Spleen (tissue), 11 donors: ENCODE measurements at regions not wholly inside any gene's neighbourhood (a gene's known extent, or its start where the extent isn't known, plus 50 kb on each side); places are given as distances from the start of the nearest gene placed in this dataset.
A peak's percentile ranks its signal among the peaks of the same experiment; 100 is the strongest.

Source experiments
- DNase-seq: peaks from one replicate; pipeline ENCODE4 v3.0.0-alpha.2; 2020
- H3K27ac ChIP-seq, 8 donors: fragments of 200-600 bp; sonication (generic) in 7 of 8; 1 replicate in 4 of 8; 2 replicates in 4 of 8; pipeline versions ENCODE4 v1.5.0 to v1.8.0; 2016 to 2021; ENCODE audit warnings: inconsistent platforms in 4 of 8, mild to moderate bottlenecking in 4 of 8, moderate library complexity in 1 of 8
- H3K27me3 ChIP-seq, 7 donors: fragments of 200-600 bp; sonication (generic) in 6 of 7; replicated peaks in 1 of 7; 1 replicate in 4 of 7; 2 replicates in 3 of 7; pipeline versions ENCODE4 v1.5.0 to v1.8.0; 2016 to 2021; ENCODE audit warnings: inconsistent platforms in 3 of 7, mild to moderate bottlenecking in 1 of 7
- H3K36me3 ChIP-seq, 6 donors: fragments of 200-600 bp; sonication (generic) in 5 of 6; 1 replicate in 4 of 6; 2 replicates in 2 of 6; pipeline versions ENCODE4 v1.5.0 to v1.8.0; 2016 to 2021; ENCODE audit warnings: inconsistent platforms in 2 of 6
- H3K4me1 ChIP-seq, 6 donors: fragments of 200-600 bp; sonication (generic) in 5 of 6; 1 replicate in 3 of 6; 2 replicates in 3 of 6; pipeline versions ENCODE4 v1.5.0 to v1.8.0; 2016 to 2021; ENCODE audit warnings: inconsistent platforms in 3 of 6
- H3K4me3 ChIP-seq, 8 donors: fragments of 200-600 bp; sonication (generic) in 7 of 8; 1 replicate in 4 of 8; 2 replicates in 4 of 8; pipeline versions ENCODE4 v1.5.0 to v1.8.0; 2016 to 2021; ENCODE audit warnings: inconsistent platforms in 4 of 8, mild to moderate bottlenecking in 4 of 8, moderate library complexity in 2 of 8
- H3K9me3 ChIP-seq, 8 donors: fragments of 200-600 bp; sonication (generic) in 7 of 8; 1 replicate in 4 of 8; 2 replicates in 4 of 8; pipeline versions ENCODE4 v1.5.0 to v1.8.0; 2016 to 2021; ENCODE audit warnings: inconsistent platforms in 4 of 8
- CTCF ChIP-seq, 11 experiments: fragments of 200-600 bp in 7 of 11; fragments of 450-650 bp in 4 of 11; sonication (generic) in 4 of 11; IDR thresholded peaks in 8 of 11; conservative IDR thresholded peaks in 3 of 11; 1 replicate in 7 of 11; 2 replicates in 4 of 11; pipeline versions ENCODE4 v1.4.0 to v1.8.0; 2016 to 2021; ENCODE audit warnings: antibody characterized with exemption in 11 of 11, inconsistent platforms in 4 of 11, mild to moderate bottlenecking in 1 of 11
- POLR2A ChIP-seq, 3 donors: fragments of 450-650 bp; IDR thresholded peaks; one replicate each; pipeline ENCODE4 v1.5.1; 2017; ENCODE audit warnings: antibody characterized with exemption in 3 of 3, mild to moderate bottlenecking in 1 of 3
- POLR2AphosphoS5 ChIP-seq, 3 donors: sonication (generic); formaldehyde crosslinking; IDR thresholded peaks; one replicate each; pipeline ENCODE4 v1.5.1; 2017; ENCODE audit warnings: antibody characterized with exemption in 3 of 3
- WGBS, 5 donors: extraction: QIAGEN DNeasy Blood & Tissue Kit in 3 of 5; methylation state at CpG; one replicate each; pipeline versions ENCODE4 v1.1.5 to v1.1.7; 2013 to 2018; 5-methylcytosine and 5-hydroxymethylcytosine counted together
- intact Hi-C: fragments of 100-400 bp; cut with DNase I; formaldehyde crosslinking; loops from one replicate; pipeline ENCODE4 v1.15.0; 2023; ENCODE audit warnings: low total_unique reads
- donor health status: healthy with polysubstance abuse.
- donor health status: DM: no; HTN: no; CAD: no; lungs with moderate emphysema.
- donor health status: DM: no; HTN: no; CAD: no.
- donor health status: Bipolar disorder and iron deficiency.
- donor health status: healthy.
- donor health status: DM: no; HTN: no; CAD: no.
- donor health status: DM: yes; HTN: yes; CAD: no.

- no peak for DNase-seq
- H3K27me3 ChIP-seq, result peaks cover 0 to 8% (median 0%) of the 10 kb centered on the region in 7 donors
- intact Hi-C loops, result no loop called here
- no peak overlapping the region for H3K4me3 ChIP-seq
- TF ChIP-seq CTCF (IDR thresholded peaks at IDR 0.05 in 8 of 11, conservative IDR thresholded peaks at IDR 0.05 in 3 of 11) (no peak), POLR2AphosphoS5 (IDR thresholded peaks at IDR 0.05) (no peak), POLR2A (IDR thresholded peaks at IDR 0.05) (no peak)
- H3K36me3 ChIP-seq, result no peaks in the 10 kb centered on the region
- H3K4me1 ChIP-seq, result no peaks in the 10 kb centered on the region
- no peaks in the 10 kb centered on the region for H3K9me3 ChIP-seq
- no peak overlapping the region for H3K27ac ChIP-seq
- 74 to 91% (median 79%) methylated on average over 2 of the region's 2 CpGs for WGBS, 5 donors
Measured at GRCh38 chr7:27459731-27460053, 203.0 kb downstream of the HIBADH start.

- TF ChIP-seq POLR2AphosphoS5 (IDR thresholded peaks at IDR 0.05) (peak in 1 of 3 donors; percentile 15), CTCF (IDR thresholded peaks at IDR 0.05 in 8 of 11, conservative IDR thresholded peaks at IDR 0.05 in 3 of 11) (no peak), POLR2A (IDR thresholded peaks at IDR 0.05) (no peak)
- Histone ChIP-seq H3K27me3 (peaks cover 0 to 12% (median 0%) of the 10 kb centered on the region in 7 donors), H3K9me3 (no peaks in the 10 kb centered on the region), H3K4me1 (no peaks in the 10 kb centered on the region), H3K4me3 (no peak overlapping the region), H3K27ac (peak overlapping the region in 7 of 8 donors; percentile 39 to 61 (median 53)), H3K36me3 (no peaks in the 10 kb centered on the region)
- 53 to 64% (median 62%) methylated on average over 8 of the region's 8 CpGs for WGBS, 5 donors
- intact Hi-C loops, result no loop called here
- no peak for DNase-seq
Measured at GRCh38 chr7:27462575-27463270, 200.0 kb downstream of the HIBADH start.

GRCh38 chr7:27464970-27465369 lies 197.7 kb downstream of the HIBADH start:
- WGBS, 5 donors, result 77 to 88% (median 87%) methylated on average over 2 of the region's 2 CpGs
- H3K27ac ChIP-seq, result no peak overlapping the region
- H3K36me3 ChIP-seq, result no peaks in the 10 kb centered on the region

More at GRCh38 chr7:27464970-27465369, 197.7 kb downstream of the HIBADH start:
- peaks cover 0 to 12% (median 0%) of the 10 kb centered on the region in 7 donors for H3K27me3 ChIP-seq
- H3K4me1 ChIP-seq, result no peaks in the 10 kb centered on the region
- intact Hi-C loops, result no loop called here
- TF ChIP-seq POLR2A (IDR thresholded peaks at IDR 0.05) (no peak), CTCF (IDR thresholded peaks at IDR 0.05 in 8 of 11, conservative IDR thresholded peaks at IDR 0.05 in 3 of 11) (no peak), POLR2AphosphoS5 (IDR thresholded peaks at IDR 0.05) (no peak)
- no peaks in the 10 kb centered on the region for H3K9me3 ChIP-seq
- DNase-seq, result no peak
- H3K4me3 ChIP-seq, result no peak overlapping the region
